ENCODE measurements at regions not wholly inside any gene's neighbourhood (a gene's known extent, or its start where the extent isn't known, plus 50 kb on each side); places are given as distances from the start of the nearest gene placed in this dataset.

GRCh38 chr16:77579351-77579891 is 142.9 kb upstream of the NUDT7 start:
- Histone ChIP-seq H3K27me3 (ENCODE audit: insufficient read depth, low read depth) (no peaks in the 10 kb centered on the region), H3K4me2 (no peak overlapping the region), H3K79me2 (ENCODE audit: insufficient read depth, low read depth) (no peaks in the 10 kb centered on the region), H4K20me1 (ENCODE audit: insufficient read depth) (no peaks in the 10 kb centered on the region), H3K4me3 (IDR thresholded peaks at IDR 0.05; ENCODE audit: insufficient read depth, low read depth, low read length) (no peak overlapping the region), H3K9ac (no peak overlapping the region), H2AFZ (ENCODE audit: low read depth) (no peak overlapping the region), H3K36me3 (ENCODE audit: insufficient read depth) (no peaks in the 10 kb centered on the region), H3K4me1 (ENCODE audit: low read depth, poor library complexity, severe bottlenecking) (no peaks in the 10 kb centered on the region), H3K27ac (no peak overlapping the region)
- TF ChIP-seq CTCF (conservative IDR thresholded peaks at IDR 0.05; ENCODE audit: low read depth, low read length), result no peak

DNA sequence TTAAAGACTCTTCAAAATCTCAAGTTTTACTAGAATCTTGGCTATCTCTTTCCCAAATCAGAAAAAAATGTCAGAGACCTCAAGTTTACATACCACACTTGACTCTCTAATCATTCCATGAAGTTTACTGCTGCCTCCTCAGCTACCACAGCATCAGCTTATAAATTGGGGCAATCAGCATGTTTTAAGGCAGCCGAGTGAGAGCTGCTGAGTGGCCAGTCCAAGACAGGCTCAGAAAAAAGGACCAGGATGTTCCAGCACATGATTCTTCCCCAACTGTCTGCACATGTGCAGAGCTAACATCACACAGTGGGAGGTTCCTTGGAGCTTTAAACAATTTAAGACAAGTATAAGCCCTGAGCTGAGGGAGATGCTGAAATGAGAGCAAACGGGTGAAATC is 140.6 kb upstream of the NUDT7 start:
- no peak overlapping the region for H3K4me3 ChIP-seq (IDR thresholded peaks at IDR 0.05; ENCODE audit: insufficient read depth, low read depth, low read length)
- H3K27me3 ChIP-seq (ENCODE audit: insufficient read depth, low read depth), result no peaks in the 10 kb centered on the region
- H3K4me2 ChIP-seq, result no peak overlapping the region
- no peaks in the 10 kb centered on the region for H3K79me2 ChIP-seq (ENCODE audit: insufficient read depth, low read depth)
- no peaks in the 10 kb centered on the region for H3K36me3 ChIP-seq (ENCODE audit: insufficient read depth)
- H2AFZ ChIP-seq (ENCODE audit: low read depth), result no peak overlapping the region
- no peak overlapping the region for H3K27ac ChIP-seq
- H3K9ac ChIP-seq, result no peak overlapping the region
- no peak for TF ChIP-seq CTCF (conservative IDR thresholded peaks at IDR 0.05; ENCODE audit: low read depth, low read length)
- H3K4me1 ChIP-seq (ENCODE audit: low read depth, poor library complexity, severe bottlenecking), result no peaks in the 10 kb centered on the region
- no peaks in the 10 kb centered on the region for H4K20me1 ChIP-seq (ENCODE audit: insufficient read depth)

GRCh38 chr16:77584205-77584859 is 138.0 kb upstream of the NUDT7 start:
- H3K4me2 ChIP-seq, result no peak overlapping the region
- no peak overlapping the region for H2AFZ ChIP-seq (ENCODE audit: low read depth)
- H3K79me2 ChIP-seq (ENCODE audit: insufficient read depth, low read depth), result no peaks in the 10 kb centered on the region
- H3K9ac ChIP-seq, result no peak overlapping the region
- no peaks in the 10 kb centered on the region for H3K36me3 ChIP-seq (ENCODE audit: insufficient read depth)
- no peak overlapping the region for H3K4me3 ChIP-seq (IDR thresholded peaks at IDR 0.05; ENCODE audit: insufficient read depth, low read depth, low read length)
- H3K27ac ChIP-seq, result no peak overlapping the region
- no peaks in the 10 kb centered on the region for H3K27me3 ChIP-seq (ENCODE audit: insufficient read depth, low read depth)
- peak; percentile 95 for TF ChIP-seq CTCF (conservative IDR thresholded peaks at IDR 0.05; ENCODE audit: low read depth, low read length)
- no peaks in the 10 kb centered on the region for H4K20me1 ChIP-seq (ENCODE audit: insufficient read depth)
- H3K4me1 ChIP-seq (ENCODE audit: low read depth, poor library complexity, severe bottlenecking), result no peaks in the 10 kb centered on the region

GRCh38 chr16:77585379-77586251 is 136.7 kb upstream of the NUDT7 start:
- H3K4me1 ChIP-seq (ENCODE audit: low read depth, poor library complexity, severe bottlenecking), result no peaks in the 10 kb centered on the region
- no peak overlapping the region for H3K4me2 ChIP-seq
- TF ChIP-seq CTCF (conservative IDR thresholded peaks at IDR 0.05; ENCODE audit: low read depth, low read length), result no peak
- no peak overlapping the region for H3K4me3 ChIP-seq (IDR thresholded peaks at IDR 0.05; ENCODE audit: insufficient read depth, low read depth, low read length)
- H3K9ac ChIP-seq, result no peak overlapping the region
- no peaks in the 10 kb centered on the region for H3K36me3 ChIP-seq (ENCODE audit: insufficient read depth)
- H4K20me1 ChIP-seq (ENCODE audit: insufficient read depth), result no peaks in the 10 kb centered on the region
- H3K79me2 ChIP-seq (ENCODE audit: insufficient read depth, low read depth), result no peaks in the 10 kb centered on the region
- H3K27ac ChIP-seq, result no peak overlapping the region
- no peak overlapping the region for H2AFZ ChIP-seq (ENCODE audit: low read depth)
- H3K27me3 ChIP-seq (ENCODE audit: insufficient read depth, low read depth), result no peaks in the 10 kb centered on the region
